ENCODE measurements at regions not wholly inside any gene's neighbourhood (a gene's known extent, or its start where the extent isn't known, plus 50 kb on each side); places are given as distances from the start of the nearest gene placed in this dataset.

GRCh38 chr5:20370061-20370460, 382.1 kb upstream of the CDH18 start:
- no peaks in the 10 kb centered on the region for H3K36me3 ChIP-seq (ENCODE audit: control insufficient read depth, insufficient read depth, low read length)
- TF ChIP-seq, protein P1, sequence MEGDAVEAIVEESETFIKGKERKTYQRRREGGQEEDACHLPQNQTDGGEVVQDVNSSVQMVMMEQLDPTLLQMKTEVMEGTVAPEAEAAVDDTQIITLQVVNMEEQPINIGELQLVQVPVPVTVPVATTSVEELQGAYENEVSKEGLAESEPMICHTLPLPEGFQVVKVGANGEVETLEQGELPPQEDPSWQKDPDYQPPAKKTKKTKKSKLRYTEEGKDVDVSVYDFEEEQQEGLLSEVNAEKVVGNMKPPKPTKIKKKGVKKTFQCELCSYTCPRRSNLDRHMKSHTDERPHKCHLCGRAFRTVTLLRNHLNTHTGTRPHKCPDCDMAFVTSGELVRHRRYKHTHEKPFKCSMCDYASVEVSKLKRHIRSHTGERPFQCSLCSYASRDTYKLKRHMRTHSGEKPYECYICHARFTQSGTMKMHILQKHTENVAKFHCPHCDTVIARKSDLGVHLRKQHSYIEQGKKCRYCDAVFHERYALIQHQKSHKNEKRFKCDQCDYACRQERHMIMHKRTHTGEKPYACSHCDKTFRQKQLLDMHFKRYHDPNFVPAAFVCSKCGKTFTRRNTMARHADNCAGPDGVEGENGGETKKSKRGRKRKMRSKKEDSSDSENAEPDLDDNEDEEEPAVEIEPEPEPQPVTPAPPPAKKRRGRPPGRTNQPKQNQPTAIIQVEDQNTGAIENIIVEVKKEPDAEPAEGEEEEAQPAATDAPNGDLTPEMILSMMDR (IDR thresholded peaks at IDR 0.05), result no peak
- H3K27me3 ChIP-seq (ENCODE audit: control insufficient read depth, insufficient read depth, low read length), result no peaks in the 10 kb centered on the region
- no peak overlapping the region for H3K27ac ChIP-seq
- H3K9ac ChIP-seq, result no peak overlapping the region
- no peaks in the 10 kb centered on the region for H3K9me3 ChIP-seq (ENCODE audit: control insufficient read depth, low read length)
- no peak overlapping the region for H3K4me3 ChIP-seq (ENCODE audit: low read depth, low read length)
- H2AFZ ChIP-seq, result no peak overlapping the region
- no peaks in the 10 kb centered on the region for H3K79me2 ChIP-seq
- H3K4me1 ChIP-seq, result no peaks in the 10 kb centered on the region
- H3K4me2 ChIP-seq (ENCODE audit: low read length), result no peak overlapping the region

DNA sequence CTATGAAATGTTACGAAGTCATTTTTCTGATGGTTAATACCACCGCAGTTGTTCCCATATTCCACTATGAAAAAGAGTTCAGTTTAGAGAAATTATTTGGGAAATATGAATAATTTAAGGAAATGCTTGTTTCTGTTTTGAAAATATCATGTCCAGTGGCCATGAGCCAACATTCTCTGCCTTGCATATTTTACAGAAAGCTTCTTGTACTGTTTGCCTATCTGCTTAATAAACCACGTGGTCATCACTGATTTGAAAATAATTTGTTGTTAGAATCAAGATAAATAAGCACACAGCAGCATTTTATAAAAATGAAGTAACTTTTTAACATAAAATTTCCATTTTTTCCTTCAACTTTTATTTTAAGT, 381.5 kb upstream of the CDH18 start:
- Histone ChIP-seq H2AFZ (no peak overlapping the region), H3K9ac (no peak overlapping the region), H3K36me3 (ENCODE audit: control insufficient read depth, insufficient read depth, low read length) (no peaks in the 10 kb centered on the region), H3K4me2 (ENCODE audit: low read length) (no peak overlapping the region), H3K27me3 (ENCODE audit: control insufficient read depth, insufficient read depth, low read length) (no peaks in the 10 kb centered on the region), H3K79me2 (no peaks in the 10 kb centered on the region), H3K4me3 (ENCODE audit: low read depth, low read length) (no peak overlapping the region), H3K4me1 (no peaks in the 10 kb centered on the region), H3K27ac (no peak overlapping the region), H3K9me3 (ENCODE audit: control insufficient read depth, low read length) (no peaks in the 10 kb centered on the region)
- TF ChIP-seq, protein P1 (IDR thresholded peaks at IDR 0.05), result no peak

GRCh38 chr5:20368571-20369517, 380.8 kb upstream of the CDH18 start:
- TF ChIP-seq, protein P1 (IDR thresholded peaks at IDR 0.05), result no peak
- H3K27ac ChIP-seq, result no peak overlapping the region
- H3K9ac ChIP-seq, result no peak overlapping the region

GRCh38 chr5:20367178-20367577, 379.2 kb upstream of the CDH18 start:
- TF ChIP-seq, protein P1 (IDR thresholded peaks at IDR 0.05), result no peak
- Histone ChIP-seq H3K27ac (no peak overlapping the region), H3K4me3 (ENCODE audit: low read depth, low read length) (no peak overlapping the region), H3K9ac (no peak overlapping the region), H3K27me3 (ENCODE audit: control insufficient read depth, insufficient read depth, low read length) (no peaks in the 10 kb centered on the region), H3K36me3 (ENCODE audit: control insufficient read depth, insufficient read depth, low read length) (no peaks in the 10 kb centered on the region), H3K4me1 (no peaks in the 10 kb centered on the region), H2AFZ (no peak overlapping the region), H3K9me3 (ENCODE audit: control insufficient read depth, low read length) (no peaks in the 10 kb centered on the region), H3K4me2 (ENCODE audit: low read length) (no peak overlapping the region), H3K79me2 (no peaks in the 10 kb centered on the region)

More at GRCh38 chr5:20368571-20369517, 380.8 kb upstream of the CDH18 start:
- Histone ChIP-seq H3K4me2 (ENCODE audit: low read length) (no peak overlapping the region), H3K4me3 (ENCODE audit: low read depth, low read length) (no peak overlapping the region), H3K36me3 (ENCODE audit: control insufficient read depth, insufficient read depth, low read length) (no peaks in the 10 kb centered on the region), H3K27me3 (ENCODE audit: control insufficient read depth, insufficient read depth, low read length) (no peaks in the 10 kb centered on the region), H2AFZ (no peak overlapping the region), H3K4me1 (no peaks in the 10 kb centered on the region), H3K9me3 (ENCODE audit: control insufficient read depth, low read length) (no peaks in the 10 kb centered on the region), H3K79me2 (no peaks in the 10 kb centered on the region)

DNA sequence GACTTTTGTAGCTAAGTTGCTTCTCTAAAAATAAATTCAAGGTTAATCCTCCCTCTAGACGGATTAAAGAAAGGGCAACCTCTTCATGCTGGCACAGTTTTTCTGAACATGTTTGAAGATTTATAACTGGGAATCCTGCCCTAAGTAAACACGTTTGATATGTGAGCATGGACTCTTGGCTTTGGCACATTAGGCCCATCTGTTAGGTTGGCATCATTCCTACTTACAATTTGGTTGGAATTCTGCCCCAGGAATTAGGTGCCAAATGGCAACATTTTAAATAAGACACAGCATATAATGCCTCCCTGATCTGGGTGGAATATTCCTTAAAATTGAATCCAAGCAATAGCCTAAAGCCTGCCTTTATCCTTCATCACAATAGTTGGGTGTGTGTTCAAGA, 372.3 kb upstream of the CDH18 start:
- Histone ChIP-seq H3K4me1 (no peaks in the 10 kb centered on the region), H3K9ac (no peak overlapping the region), H3K4me3 (ENCODE audit: low read depth, low read length) (no peak overlapping the region), H3K4me2 (ENCODE audit: low read length) (no peak overlapping the region), H3K9me3 (ENCODE audit: control insufficient read depth, low read length) (no peaks in the 10 kb centered on the region), H3K27ac (no peak overlapping the region), H2AFZ (no peak overlapping the region), H3K27me3 (ENCODE audit: control insufficient read depth, insufficient read depth, low read length) (no peaks in the 10 kb centered on the region), H3K79me2 (no peaks in the 10 kb centered on the region), H3K36me3 (ENCODE audit: control insufficient read depth, insufficient read depth, low read length) (no peaks in the 10 kb centered on the region)
- TF ChIP-seq, protein P1 (IDR thresholded peaks at IDR 0.05), result no peak
